Left ventricle myocardium inferior (tissue), 1 donor: ENCODE measurements at regions not wholly inside any gene's neighbourhood (a gene's known extent, or its start where the extent isn't known, plus 50 kb on each side); places are given as distances from the start of the nearest gene placed in this dataset.

Experiments used
- DNase-seq: peaks from one replicate; pipeline ENCODE4 v3.0.0-alpha.2; 2020
- H3K27ac ChIP-seq: fragments of 200-600 bp; replicated peaks from 2 replicates; pipeline ENCODE4 v1.8.0; 2021
- H3K27me3 ChIP-seq: fragments of 200-600 bp; 2 replicates; pipeline ENCODE4 v1.8.0; 2021; ENCODE audit warnings: low read depth
- H3K36me3 ChIP-seq: fragments of 200-600 bp; 2 replicates; pipeline ENCODE4 v1.8.0; 2021
- H3K4me1 ChIP-seq: fragments of 200-600 bp; 2 replicates; pipeline ENCODE4 v1.8.0; 2021
- H3K4me3 ChIP-seq: fragments of 200-600 bp; 2 replicates; pipeline ENCODE4 v1.8.0; 2021; ENCODE audit warnings: mild to moderate bottlenecking, moderate library complexity
- H3K9me3 ChIP-seq: fragments of 200-600 bp; replicated peaks from 2 replicates; pipeline ENCODE4 v1.8.0; 2021
- intact Hi-C: fragments of 100-400 bp; cut with micrococcal nuclease; formaldehyde crosslinking; loops from one replicate; pipeline ENCODE4 v1.11.0; 2022
- TF ChIP-seq, protein P1 (sequence below): fragments of 200-600 bp; IDR thresholded peaks from 2 replicates; pipeline ENCODE4 v1.8.0; 2021; ENCODE audit warnings: antibody characterized with exemption, mild to moderate bottlenecking, borderline replicate concordance
- donor health status: DM: no; HTN: yes; CAD: no; lungs with severe emphysema.

DNA sequence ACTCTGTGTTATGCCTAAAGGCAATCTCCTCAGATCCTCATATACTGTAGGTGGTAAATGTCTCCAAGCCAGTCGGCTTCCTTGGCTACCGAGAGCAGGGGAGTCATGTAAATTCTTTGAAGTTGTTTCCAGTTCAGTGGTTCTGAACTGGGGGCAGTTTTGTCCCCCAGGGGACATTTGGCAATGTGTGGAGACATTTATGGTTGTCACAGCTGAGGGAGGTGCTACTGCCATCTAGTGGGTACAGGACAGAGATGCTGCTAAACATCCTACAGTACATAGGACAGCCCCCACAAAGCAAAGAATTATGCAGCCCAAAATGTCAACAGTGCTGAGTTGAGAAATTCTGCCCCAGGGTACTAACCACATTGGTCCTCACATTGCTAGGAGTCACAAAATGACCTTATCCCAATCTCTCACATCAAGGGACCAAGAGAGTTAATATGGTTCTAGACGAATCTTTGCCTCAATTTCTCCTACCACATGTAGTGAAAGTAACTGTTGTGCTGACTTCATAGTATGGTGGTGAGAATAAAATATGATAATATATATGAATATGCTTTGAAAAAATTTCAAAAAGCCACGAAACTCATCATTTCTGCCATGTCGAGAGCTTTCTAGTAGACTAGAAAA is 104.4 kb upstream of the ARHGAP24 start:
- no peak overlapping the region for H3K27ac ChIP-seq
- TF ChIP-seq, protein P1, sequence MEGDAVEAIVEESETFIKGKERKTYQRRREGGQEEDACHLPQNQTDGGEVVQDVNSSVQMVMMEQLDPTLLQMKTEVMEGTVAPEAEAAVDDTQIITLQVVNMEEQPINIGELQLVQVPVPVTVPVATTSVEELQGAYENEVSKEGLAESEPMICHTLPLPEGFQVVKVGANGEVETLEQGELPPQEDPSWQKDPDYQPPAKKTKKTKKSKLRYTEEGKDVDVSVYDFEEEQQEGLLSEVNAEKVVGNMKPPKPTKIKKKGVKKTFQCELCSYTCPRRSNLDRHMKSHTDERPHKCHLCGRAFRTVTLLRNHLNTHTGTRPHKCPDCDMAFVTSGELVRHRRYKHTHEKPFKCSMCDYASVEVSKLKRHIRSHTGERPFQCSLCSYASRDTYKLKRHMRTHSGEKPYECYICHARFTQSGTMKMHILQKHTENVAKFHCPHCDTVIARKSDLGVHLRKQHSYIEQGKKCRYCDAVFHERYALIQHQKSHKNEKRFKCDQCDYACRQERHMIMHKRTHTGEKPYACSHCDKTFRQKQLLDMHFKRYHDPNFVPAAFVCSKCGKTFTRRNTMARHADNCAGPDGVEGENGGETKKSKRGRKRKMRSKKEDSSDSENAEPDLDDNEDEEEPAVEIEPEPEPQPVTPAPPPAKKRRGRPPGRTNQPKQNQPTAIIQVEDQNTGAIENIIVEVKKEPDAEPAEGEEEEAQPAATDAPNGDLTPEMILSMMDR: peak; percentile 82
- intact Hi-C loops: no loop called here

DNA sequence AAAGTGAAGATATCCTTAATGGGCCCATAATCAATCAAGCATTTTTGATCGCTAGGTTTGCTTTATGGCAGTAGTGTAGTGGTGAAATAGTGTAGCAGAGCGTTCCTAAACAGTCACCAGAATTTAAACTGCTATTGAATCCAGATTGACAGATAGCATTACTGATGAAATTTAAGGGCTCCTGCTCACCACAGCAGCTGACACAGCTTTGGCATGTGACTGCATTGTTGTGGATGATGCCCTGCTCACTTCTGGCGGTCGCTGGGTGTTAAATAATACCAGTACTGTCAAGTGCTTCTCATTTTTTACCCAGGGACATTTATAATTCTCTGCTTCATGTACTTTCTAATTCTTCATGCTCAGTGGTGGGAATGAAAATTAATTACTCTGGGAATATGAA is 102.0 kb upstream of the ARHGAP24 start:
- Histone ChIP-seq H3K9me3 (no peaks in the 10 kb centered on the region), H3K4me3 (no peak overlapping the region), H3K27ac (no peak overlapping the region), H3K27me3 (no peaks in the 10 kb centered on the region), H3K4me1 (peaks cover 17% of the 10 kb centered on the region), H3K36me3 (no peaks in the 10 kb centered on the region)
- no peak for DNase-seq
- intact Hi-C loops: no loop called here
- TF ChIP-seq, protein P1: no peak

More for the DNA sequence above, 104.4 kb upstream of the ARHGAP24 start:
- no peaks in the 10 kb centered on the region for H3K9me3 ChIP-seq
- H3K4me3 ChIP-seq: no peak overlapping the region
- H3K27me3 ChIP-seq: no peaks in the 10 kb centered on the region
- no peak for DNase-seq
- H3K4me1 ChIP-seq: peaks cover 24% of the 10 kb centered on the region
- H3K36me3 ChIP-seq: no peaks in the 10 kb centered on the region

DNA sequence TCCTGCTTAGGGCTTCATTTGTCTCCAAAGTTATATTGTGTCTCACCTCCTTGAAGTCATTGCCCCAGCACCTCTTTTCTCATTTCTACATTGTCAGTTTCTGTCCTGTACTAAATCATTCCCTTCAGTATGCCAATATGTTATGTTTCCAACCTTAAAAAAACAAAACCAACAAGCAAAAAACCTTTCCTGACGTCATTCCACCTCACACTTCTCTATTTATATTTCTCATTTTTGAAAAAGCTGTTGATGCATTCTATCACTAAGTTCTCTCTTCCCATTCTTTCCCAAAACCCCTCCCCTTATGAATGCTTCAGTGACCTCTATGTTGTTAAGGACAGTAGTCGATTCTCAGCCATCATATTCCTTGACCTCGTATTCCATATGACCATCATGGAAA is 98.7 kb upstream of the ARHGAP24 start:
- TF ChIP-seq, protein P1: no peak
- Histone ChIP-seq H3K27ac (no peak overlapping the region), H3K4me1 (no peaks in the 10 kb centered on the region), H3K36me3 (no peaks in the 10 kb centered on the region), H3K9me3 (no peaks in the 10 kb centered on the region), H3K4me3 (no peak overlapping the region), H3K27me3 (no peaks in the 10 kb centered on the region)
- intact Hi-C loops: no loop called here
- no peak for DNase-seq

DNA sequence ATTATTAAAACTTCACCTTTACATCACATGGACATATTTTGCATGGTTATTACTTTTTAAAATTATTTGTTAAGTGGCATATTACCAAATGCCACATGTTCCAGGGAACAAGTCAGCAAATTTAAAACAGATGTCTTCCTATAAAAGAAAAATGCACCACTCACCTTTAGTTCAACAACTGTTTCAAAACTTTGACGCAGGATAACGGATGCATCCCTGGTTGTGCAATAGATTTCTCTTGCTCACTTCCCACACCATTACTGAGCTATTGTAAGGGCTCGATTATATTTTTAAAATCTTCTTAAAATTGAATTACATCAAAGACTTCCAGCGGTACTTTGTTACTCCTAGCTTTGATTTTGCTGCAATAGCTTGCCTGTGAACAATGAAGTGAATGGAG is 93.0 kb upstream of the ARHGAP24 start:
- TF ChIP-seq, protein P1: no peak

DNA sequence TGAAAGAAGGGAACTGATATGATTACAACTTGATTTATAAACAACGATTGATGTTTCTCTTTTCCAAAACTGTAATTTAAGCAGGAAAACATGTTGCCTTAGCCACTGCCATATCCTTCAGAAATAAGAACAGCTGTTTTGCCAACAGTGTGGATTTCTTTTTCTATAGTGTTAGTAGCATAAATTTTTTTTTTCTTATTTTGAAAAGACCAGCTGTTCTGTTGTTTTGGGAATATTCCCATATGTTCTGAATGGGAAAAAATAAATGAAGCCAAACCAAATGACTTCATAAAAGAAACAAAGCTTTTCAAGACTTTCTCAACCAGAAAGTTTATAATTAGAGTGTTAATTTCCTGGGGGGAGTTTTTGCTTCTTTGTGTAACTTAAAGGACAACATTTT is 83.9 kb upstream of the ARHGAP24 start:
- no peaks in the 10 kb centered on the region for H3K27me3 ChIP-seq
- H3K9me3 ChIP-seq: no peaks in the 10 kb centered on the region
- peak overlapping the region; percentile 11 for H3K27ac ChIP-seq
- DNase-seq: no peak
- no peak overlapping the region for H3K4me3 ChIP-seq
- intact Hi-C loops: no loop called here
- peaks cover 14% of the 10 kb centered on the region for H3K4me1 ChIP-seq
- TF ChIP-seq, protein P1: no peak
- no peaks in the 10 kb centered on the region for H3K36me3 ChIP-seq

More for the DNA sequence above, 93.0 kb upstream of the ARHGAP24 start:
- no peak overlapping the region for H3K27ac ChIP-seq
- H3K4me1 ChIP-seq: no peaks in the 10 kb centered on the region
- no peaks in the 10 kb centered on the region for H3K9me3 ChIP-seq
- DNase-seq: no peak
- intact Hi-C loops: no loop called here
- H3K4me3 ChIP-seq: no peak overlapping the region
- no peaks in the 10 kb centered on the region for H3K36me3 ChIP-seq
- H3K27me3 ChIP-seq: no peaks in the 10 kb centered on the region
